Naive thymus-derived CD4-positive, alpha-beta T cell (primary cell): ENCODE measurements at regions not wholly inside any gene's neighbourhood (a gene's known extent, or its start where the extent isn't known, plus 50 kb on each side); places are given as distances from the start of the nearest gene placed in this dataset.

Experiments
- ATAC-seq: fragments of 150-1000 bp; cut with Tn5 transposase; 2 replicates; pipeline ENCODE4 v1.10.0; 2021; ENCODE audit warnings: mild to moderate bottlenecking, moderate library complexity
- CTCF ChIA-PET: fragments of 350-600 bp; sonication (Branson Sonifier 250); formaldehyde crosslinking; loops from one replicate; lab custom pipeline; 2021; ENCODE audit warnings: antibody characterized with exemption; lab: Charles Lee
- POLR2A ChIA-PET: fragments of 350-600 bp; sonication (Branson Sonifier 250); formaldehyde crosslinking; loops from one replicate; lab custom pipeline; 2021; ENCODE audit warnings: antibody characterized with exemption, inconsistent platforms; lab: Charles Lee
- DNase-seq, 9 donors: peaks; one replicate each; pipeline versions ENCODE4 v3.0.0 to v3.0.0-alpha.2; 2020 to 2022; ENCODE audit warnings: mixed read lengths in 1 of 9
- H3K27ac ChIP-seq: one replicate; pipeline ENCODE4 v1.7.0; 2013; ENCODE audit warnings: mild to moderate bottlenecking, low read depth, low read length, moderate library complexity
- H3K27me3 ChIP-seq, 2 donors: one replicate each; pipeline ENCODE4 v1.7.0; 2013; ENCODE audit warnings: low read length in 2 of 2, mild to moderate bottlenecking in 2 of 2, moderate library complexity in 2 of 2; ENCODE audit not compliant: control insufficient read depth in 2 of 2, insufficient read depth in 2 of 2
- H3K36me3 ChIP-seq, 3 experiments: 1 replicate in 2 of 3; 2 replicates in 1 of 3; pipeline ENCODE4 v1.7.0; 2013; ENCODE audit warnings: low read length in 3 of 3, mild to moderate bottlenecking in 3 of 3, moderate library complexity in 1 of 3; ENCODE audit not compliant: insufficient read depth in 3 of 3, control insufficient read depth in 2 of 3
- H3K4me1 ChIP-seq, 2 donors: one replicate each; pipeline ENCODE4 v1.7.0; 2013; ENCODE audit warnings: low read length in 2 of 2, mild to moderate bottlenecking in 2 of 2, moderate library complexity in 1 of 2; ENCODE audit not compliant: control insufficient read depth in 2 of 2, insufficient read depth in 2 of 2
- H3K4me3 ChIP-seq: 2 replicates; pipeline ENCODE4 v1.7.0; 2013; ENCODE audit warnings: mild to moderate bottlenecking, low read length
- H3K9me3 ChIP-seq, 3 experiments: 1 replicate in 2 of 3; 2 replicates in 1 of 3; pipeline ENCODE4 v1.7.0; 2013; ENCODE audit warnings: low read length in 3 of 3; ENCODE audit not compliant: control insufficient read depth in 2 of 3
- H3K27ac Mint-ChIP-seq, 9 donors: one replicate each; pipeline ENCODE4 v1.8.0; 2020 to 2022; ENCODE audit warnings: mixed read lengths in 9 of 9, mild to moderate bottlenecking in 8 of 9, moderate library complexity in 5 of 9, inconsistent platforms in 2 of 9
- H3K27me3 Mint-ChIP-seq, 5 donors: one replicate each; pipeline ENCODE4 v1.8.0; 2021 to 2022; ENCODE audit warnings: mixed read lengths in 5 of 5, mild to moderate bottlenecking in 1 of 5
- H3K36me3 Mint-ChIP-seq, 5 donors: one replicate each; pipeline ENCODE4 v1.8.0; 2020 to 2022; ENCODE audit warnings: mixed read lengths in 5 of 5, mild to moderate bottlenecking in 3 of 5, inconsistent platforms in 1 of 5
- H3K4me1 Mint-ChIP-seq, 7 donors: one replicate each; pipeline ENCODE4 v1.8.0; 2020 to 2022; ENCODE audit warnings: mixed read lengths in 7 of 7, mild to moderate bottlenecking in 3 of 7, inconsistent platforms in 1 of 7
- H3K4me3 Mint-ChIP-seq, 10 donors: one replicate each; pipeline ENCODE4 v1.8.0; 2020 to 2022; ENCODE audit warnings: mild to moderate bottlenecking in 10 of 10, mixed read lengths in 10 of 10, moderate library complexity in 6 of 10, inconsistent platforms in 2 of 10
- H3K9me3 Mint-ChIP-seq, 11 donors: one replicate each; pipeline ENCODE4 v1.8.0; 2020 to 2022; ENCODE audit warnings: mixed read lengths in 11 of 11, mild to moderate bottlenecking in 4 of 11, inconsistent platforms in 1 of 11, moderate library complexity in 1 of 11
- intact Hi-C, 2 donors: fragments of 100-400 bp; cut with micrococcal nuclease; formaldehyde crosslinking; loops; one replicate each; pipeline ENCODE4 v1.15.1; 2023

DNA sequence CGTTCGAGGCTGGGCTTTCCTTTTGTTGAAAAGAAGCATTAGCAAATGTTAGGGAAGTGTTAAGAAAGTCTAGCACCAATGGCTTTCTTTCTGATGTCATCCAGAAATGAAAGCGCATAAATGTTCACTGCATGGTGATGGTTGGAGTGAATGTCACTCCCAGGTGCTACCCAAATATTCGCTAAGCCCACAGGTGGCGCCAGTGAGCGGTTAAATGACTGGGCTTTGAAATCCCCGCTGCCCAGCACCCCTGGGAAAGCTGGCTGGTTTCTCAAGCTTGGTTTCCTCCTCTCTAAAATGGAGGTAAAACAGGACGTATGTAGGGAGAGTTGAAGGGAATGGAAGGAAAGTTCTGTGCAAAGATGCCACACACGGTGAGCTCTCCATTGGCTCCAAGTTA, 104.4 kb downstream of the IRX5 start:
- ChIA-PET CTCF (no interaction called here), POLR2A (no interaction called here)
- H3K4me1 Mint-ChIP-seq: no peaks in the 10 kb centered on the region
- H3K4me3 ChIP-seq: no peak overlapping the region
- H3K27ac ChIP-seq: no peak overlapping the region
- ATAC-seq: no peak
- no peaks in the 10 kb centered on the region for H3K9me3 ChIP-seq
- intact Hi-C loops: no loop called here
- H3K36me3 Mint-ChIP-seq: no peaks in the 10 kb centered on the region
- H3K27me3 Mint-ChIP-seq: peaks cover 0 to 27% (median 9%) of the 10 kb centered on the region in 5 donors
- H3K9me3 Mint-ChIP-seq: peaks cover 0 to 3% (median under 1%) of the 10 kb centered on the region in 11 donors
- no peak for DNase-seq
- H3K36me3 ChIP-seq: no peaks in the 10 kb centered on the region
- no peak overlapping the region for H3K27ac Mint-ChIP-seq
- no peak overlapping the region for H3K4me3 Mint-ChIP-seq
- H3K27me3 ChIP-seq: no peaks in the 10 kb centered on the region
- H3K4me1 ChIP-seq: no peaks in the 10 kb centered on the region

DNA sequence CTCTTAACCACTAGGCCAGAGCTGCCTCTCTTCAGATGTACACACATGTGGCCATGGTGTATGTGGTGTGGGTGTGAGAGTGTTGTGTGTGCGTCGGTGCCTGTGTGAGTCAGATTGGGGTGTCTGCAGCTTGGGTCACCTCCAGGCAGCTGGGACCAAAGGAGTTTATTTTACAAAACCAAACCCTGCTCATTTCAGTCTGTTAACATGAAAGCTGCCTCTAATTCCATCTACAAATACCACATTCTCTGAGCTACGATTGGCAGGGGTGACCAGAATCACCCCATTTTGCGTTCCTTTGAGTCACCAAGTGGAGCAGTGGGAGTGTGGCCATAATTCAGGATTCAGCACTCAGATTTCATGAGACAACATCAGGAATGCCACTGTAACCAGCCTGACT, 105.3 kb downstream of the IRX5 start:
- no peak overlapping the region for H3K27ac Mint-ChIP-seq
- no peak overlapping the region for H3K27ac ChIP-seq
- intact Hi-C loops: no loop called here

DNA sequence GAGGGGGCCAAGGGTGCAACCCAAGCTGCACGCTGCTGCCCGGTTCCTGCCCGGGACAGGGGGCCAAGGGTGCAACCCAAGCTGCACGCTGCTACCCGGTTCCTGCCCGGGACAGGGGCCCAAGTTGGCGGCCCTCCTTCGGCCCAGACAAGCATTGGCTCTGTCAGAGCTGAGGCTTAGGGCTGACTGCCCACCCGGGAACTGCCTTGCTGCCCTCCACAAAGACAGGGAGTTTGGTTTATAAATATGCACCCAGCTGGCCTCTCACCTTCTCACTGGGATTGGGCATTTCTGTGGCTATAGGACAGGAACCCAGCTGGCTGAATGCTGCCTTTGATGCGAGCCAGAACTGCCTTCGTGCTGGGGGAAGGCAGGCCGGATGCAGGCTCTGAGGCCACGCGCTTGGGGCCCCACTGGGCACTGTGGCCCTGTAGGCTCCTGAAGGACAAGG, 105.7 kb downstream of the IRX5 start:
- H3K4me3 ChIP-seq: no peak overlapping the region
- no peaks in the 10 kb centered on the region for H3K9me3 ChIP-seq
- H3K27ac Mint-ChIP-seq: no peak overlapping the region
- DNase-seq (no peak), ATAC-seq (no peak)
- no peaks in the 10 kb centered on the region for H3K4me1 ChIP-seq
- POLR2A ChIA-PET: no interaction called here
- H3K4me1 Mint-ChIP-seq: no peaks in the 10 kb centered on the region
- no peaks in the 10 kb centered on the region for H3K9me3 Mint-ChIP-seq
- CTCF ChIA-PET: no interaction called here
- H3K36me3 ChIP-seq: no peaks in the 10 kb centered on the region
- H3K27me3 Mint-ChIP-seq: peaks cover 0 to 26% (median 8%) of the 10 kb centered on the region in 5 donors
- intact Hi-C loops: no loop called here
- H3K36me3 Mint-ChIP-seq: no peaks in the 10 kb centered on the region
- H3K27ac ChIP-seq: no peak overlapping the region
- H3K4me3 Mint-ChIP-seq: no peak overlapping the region
- H3K27me3 ChIP-seq: no peaks in the 10 kb centered on the region

More for the DNA sequence above, 105.3 kb downstream of the IRX5 start:
- Histone ChIP-seq H3K4me1 (no peaks in the 10 kb centered on the region), H3K4me3 (no peak overlapping the region), H3K27me3 (no peaks in the 10 kb centered on the region), H3K36me3 (no peaks in the 10 kb centered on the region), H3K9me3 (no peaks in the 10 kb centered on the region)
- Mint-ChIP-seq H3K4me1 (no peaks in the 10 kb centered on the region), H3K36me3 (no peaks in the 10 kb centered on the region), H3K27me3 (peaks cover 0 to 28% (median 9%) of the 10 kb centered on the region in 5 donors), H3K4me3 (no peak overlapping the region), H3K9me3 (no peaks in the 10 kb centered on the region)
- POLR2A ChIA-PET: no interaction called here
- CTCF ChIA-PET: no interaction called here
- DNase-seq (no peak), ATAC-seq (no peak)

DNA sequence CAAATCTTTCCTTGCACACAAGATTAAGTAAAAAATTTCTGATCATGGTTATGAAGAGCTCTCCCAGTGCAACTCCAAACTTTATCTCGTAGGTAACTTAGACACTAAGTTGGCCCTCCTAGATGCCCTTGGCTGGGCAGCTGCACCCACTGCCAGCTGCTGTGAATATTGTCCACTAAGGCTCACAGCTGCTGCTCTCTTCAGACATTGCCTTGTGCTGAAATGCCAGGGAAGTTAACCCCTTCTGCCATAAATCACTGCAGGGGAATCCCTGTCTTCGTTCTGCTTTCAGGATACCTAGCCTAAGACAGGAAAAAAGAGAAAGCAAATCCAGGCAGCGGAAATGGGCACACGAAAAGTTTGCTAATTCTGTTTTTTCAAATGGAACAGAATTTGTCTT, 106.4 kb downstream of the IRX5 start:
- CTCF ChIA-PET: no interaction called here
- H3K27ac Mint-ChIP-seq: no peak overlapping the region
- H3K36me3 Mint-ChIP-seq: no peaks in the 10 kb centered on the region
- Histone ChIP-seq H3K4me3 (no peak overlapping the region), H3K4me1 (no peaks in the 10 kb centered on the region), H3K27me3 (no peaks in the 10 kb centered on the region), H3K36me3 (no peaks in the 10 kb centered on the region), H3K9me3 (no peaks in the 10 kb centered on the region), H3K27ac (no peak overlapping the region)
- intact Hi-C loops: no loop called here
- POLR2A ChIA-PET: no interaction called here
- no peaks in the 10 kb centered on the region for H3K4me1 Mint-ChIP-seq
- H3K9me3 Mint-ChIP-seq: peaks cover 0 to 2% (median 0%) of the 10 kb centered on the region in 11 donors
- DNase-seq (no peak), ATAC-seq (no peak)
- no peak overlapping the region for H3K4me3 Mint-ChIP-seq
- H3K27me3 Mint-ChIP-seq: peaks cover 0 to 19% (median 3%) of the 10 kb centered on the region in 5 donors

DNA sequence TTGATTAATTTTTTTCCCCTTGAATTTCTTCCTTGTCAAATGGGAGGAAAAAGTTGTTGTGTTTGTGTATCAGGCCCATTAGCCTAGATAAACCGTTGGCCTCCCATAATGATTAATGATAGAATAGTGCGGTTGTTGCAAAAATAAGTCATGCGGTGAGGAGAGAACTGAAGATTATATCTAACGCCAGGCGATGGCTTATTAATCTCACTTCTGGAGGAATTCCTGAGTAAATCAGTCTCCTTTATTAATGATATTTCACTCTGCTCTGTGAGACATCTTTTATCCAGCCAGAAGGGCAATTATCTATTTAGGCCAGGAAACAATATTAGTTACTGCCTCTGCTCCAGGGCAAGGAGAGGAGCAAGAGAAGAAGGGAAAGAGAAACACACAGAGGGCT, 107.3 kb downstream of the IRX5 start:
- intact Hi-C loops: no loop called here
- H3K9me3 ChIP-seq: no peaks in the 10 kb centered on the region
- Mint-ChIP-seq H3K36me3 (no peaks in the 10 kb centered on the region), H3K27me3 (peaks cover 0 to 20% (median 0%) of the 10 kb centered on the region in 5 donors), H3K27ac (no peak overlapping the region), H3K4me3 (no peak overlapping the region), H3K9me3 (peaks cover 0 to 2% (median 0%) of the 10 kb centered on the region in 11 donors), H3K4me1 (no peaks in the 10 kb centered on the region)
- no peaks in the 10 kb centered on the region for H3K36me3 ChIP-seq
- H3K27me3 ChIP-seq: no peaks in the 10 kb centered on the region
- POLR2A ChIA-PET: no interaction called here
- CTCF ChIA-PET: no interaction called here
- no peak overlapping the region for H3K4me3 ChIP-seq
- no peak overlapping the region for H3K27ac ChIP-seq
- DNase-seq (no peak), ATAC-seq (no peak)
- no peaks in the 10 kb centered on the region for H3K4me1 ChIP-seq

DNA sequence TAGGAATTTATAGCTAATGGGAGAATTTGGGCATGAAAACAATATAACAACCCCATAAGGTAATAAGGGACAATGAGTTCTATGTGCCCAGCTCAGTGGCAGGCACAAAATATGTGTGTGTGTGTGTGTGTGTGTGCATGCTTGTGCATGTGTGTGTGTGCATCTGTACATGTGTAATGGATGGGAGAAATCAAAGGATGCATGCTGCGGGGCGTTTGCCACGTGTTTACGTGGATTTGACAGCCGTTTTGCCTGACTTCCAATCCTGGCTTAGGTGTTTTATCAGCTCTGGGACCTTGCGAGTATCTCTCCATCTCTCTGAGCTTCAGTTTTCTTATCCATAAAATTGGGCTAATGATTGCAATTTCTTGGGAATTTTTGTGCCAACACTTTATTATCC, 108.4 kb downstream of the IRX5 start:
- Histone ChIP-seq H3K27me3 (no peaks in the 10 kb centered on the region), H3K4me3 (no peak overlapping the region), H3K27ac (no peak overlapping the region), H3K36me3 (no peaks in the 10 kb centered on the region), H3K4me1 (no peaks in the 10 kb centered on the region), H3K9me3 (no peaks in the 10 kb centered on the region)
- Mint-ChIP-seq H3K27ac (no peak overlapping the region), H3K27me3 (peaks cover 0 to 12% (median 0%) of the 10 kb centered on the region in 5 donors), H3K4me3 (no peak overlapping the region), H3K4me1 (no peaks in the 10 kb centered on the region), H3K9me3 (peaks cover 0 to 2% (median 0%) of the 10 kb centered on the region in 11 donors), H3K36me3 (no peaks in the 10 kb centered on the region)
- no peak for DNase-seq
- ChIA-PET POLR2A (no interaction called here), CTCF (no interaction called here)
- intact Hi-C loops: no loop called here
- ATAC-seq: no peak

DNA sequence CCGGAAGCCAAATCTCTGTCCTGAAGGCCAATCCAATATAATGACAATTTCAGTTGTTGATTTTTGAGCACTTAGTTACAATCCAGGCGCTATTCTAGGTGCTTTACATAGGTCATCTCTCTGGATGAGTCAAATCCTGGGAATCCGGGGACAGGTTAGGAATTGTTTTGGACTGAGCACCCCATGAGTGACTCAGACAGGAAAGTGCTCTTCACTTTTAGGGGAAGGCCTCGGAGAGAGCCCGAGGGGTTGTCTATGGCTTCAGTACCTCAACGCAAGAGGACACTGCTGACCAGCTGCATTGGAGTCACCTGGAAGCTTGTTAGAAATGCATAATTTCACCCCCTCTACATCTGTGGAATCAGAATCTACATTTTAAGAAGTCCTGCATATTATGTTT, 108.8 kb downstream of the IRX5 start:
- Mint-ChIP-seq H3K4me3 (no peak overlapping the region), H3K4me1 (no peaks in the 10 kb centered on the region), H3K27me3 (peaks cover 0 to 12% (median 0%) of the 10 kb centered on the region in 5 donors), H3K27ac (no peak overlapping the region), H3K9me3 (peaks cover 0 to 2% (median 0%) of the 10 kb centered on the region in 11 donors), H3K36me3 (no peaks in the 10 kb centered on the region)
- Histone ChIP-seq H3K4me3 (no peak overlapping the region), H3K4me1 (no peaks in the 10 kb centered on the region), H3K9me3 (no peaks in the 10 kb centered on the region), H3K36me3 (no peaks in the 10 kb centered on the region), H3K27ac (no peak overlapping the region), H3K27me3 (no peaks in the 10 kb centered on the region)
- ChIA-PET CTCF (no interaction called here), POLR2A (no interaction called here)
- intact Hi-C loops: no loop called here
- no peak for ATAC-seq
- DNase-seq: no peak
